HG03571 (cell line): ENCODE measurements at regions not wholly inside any gene's neighbourhood (a gene's known extent, or its start where the extent isn't known, plus 50 kb on each side); places are given as distances from the start of the nearest gene placed in this dataset.
A peak's percentile ranks its signal among the peaks of the same experiment; 100 is the strongest.

Experiments used
- ATAC-seq: cut with Tn5 transposase; IDR thresholded peaks from one replicate; pipeline ENCODE4 v1.9.1; 2021; ENCODE audit not compliant: unreplicated experiment

GRCh38 chr2:196248467-196249094 is 77.2 kb upstream of the STK17B start:
- ATAC-seq, result no peak

GRCh38 chr2:196249171-196249570 is 77.8 kb upstream of the STK17B start:
- ATAC-seq, result no peak

DNA sequence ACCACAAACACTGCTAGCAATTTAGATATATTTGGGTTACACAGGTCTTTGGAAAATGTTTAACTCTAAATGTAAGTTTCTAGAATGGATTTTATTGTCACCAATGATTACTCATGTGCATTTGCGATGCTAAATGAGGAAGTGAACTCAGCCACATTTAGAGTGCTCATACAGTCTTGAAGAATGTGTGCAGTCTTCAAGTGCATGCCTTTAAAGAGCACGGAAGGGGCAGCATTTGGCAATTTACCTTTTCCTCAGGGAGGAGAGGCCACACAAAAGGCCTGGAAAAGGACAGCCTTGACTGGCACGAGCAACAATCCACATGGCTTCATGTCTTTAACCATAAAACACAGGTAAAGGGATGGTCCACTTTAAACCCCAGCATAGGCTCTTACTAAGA is 78.5 kb upstream of the STK17B start:
- ATAC-seq, result peak; percentile 84

GRCh38 chr2:196251132-196251531 is 79.8 kb upstream of the STK17B start:
- no peak for ATAC-seq

DNA sequence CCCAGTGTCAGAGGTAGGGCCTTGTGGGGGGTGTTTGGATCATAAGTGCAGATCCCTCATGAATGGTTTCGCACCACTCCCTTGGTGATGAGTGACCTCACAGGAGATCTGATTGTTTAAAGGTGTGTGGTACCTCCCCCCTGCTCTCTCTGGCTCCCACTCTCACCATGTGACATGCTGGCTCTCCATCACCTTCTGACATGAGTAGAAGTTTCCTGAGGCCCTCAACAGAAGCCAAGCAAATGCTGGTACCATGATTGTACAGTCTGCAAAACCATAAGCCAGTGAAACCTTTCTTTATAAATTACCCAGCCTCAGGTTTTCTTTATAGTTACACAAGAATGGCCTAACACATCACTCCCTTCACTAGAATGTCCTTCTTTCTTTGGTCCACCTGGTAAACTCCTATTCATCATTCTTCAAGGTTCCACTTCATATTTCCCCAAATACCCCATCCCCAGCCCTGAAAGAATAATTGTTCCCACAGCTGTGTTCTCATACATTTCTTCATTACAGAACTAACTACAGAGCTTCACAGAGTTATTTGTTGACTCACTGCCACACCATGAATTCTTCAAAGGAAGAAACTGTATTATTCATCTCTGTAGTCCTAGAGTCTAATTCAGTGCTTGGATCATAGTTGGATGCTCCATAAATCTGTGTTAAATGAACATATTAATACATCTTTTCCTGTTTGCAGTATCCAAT is 81.2 kb upstream of the STK17B start:
- no peak for ATAC-seq

DNA sequence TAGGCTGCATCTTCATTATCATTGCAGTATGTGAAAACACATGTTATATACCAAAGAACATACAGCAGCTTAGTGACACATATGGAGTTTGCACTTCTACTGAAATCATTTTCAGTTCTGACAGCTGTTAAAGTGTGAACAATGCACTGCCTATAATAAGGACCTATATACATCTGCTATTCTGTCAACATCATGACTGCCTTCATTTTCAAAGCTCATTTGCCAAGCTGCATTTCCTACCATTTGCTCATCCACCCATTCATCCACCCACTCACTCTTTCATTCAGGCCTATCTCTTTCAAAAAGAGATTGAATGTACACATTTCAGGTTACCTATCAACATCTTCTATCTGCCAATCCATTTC is 81.7 kb upstream of the STK17B start:
- ATAC-seq, result no peak

DNA sequence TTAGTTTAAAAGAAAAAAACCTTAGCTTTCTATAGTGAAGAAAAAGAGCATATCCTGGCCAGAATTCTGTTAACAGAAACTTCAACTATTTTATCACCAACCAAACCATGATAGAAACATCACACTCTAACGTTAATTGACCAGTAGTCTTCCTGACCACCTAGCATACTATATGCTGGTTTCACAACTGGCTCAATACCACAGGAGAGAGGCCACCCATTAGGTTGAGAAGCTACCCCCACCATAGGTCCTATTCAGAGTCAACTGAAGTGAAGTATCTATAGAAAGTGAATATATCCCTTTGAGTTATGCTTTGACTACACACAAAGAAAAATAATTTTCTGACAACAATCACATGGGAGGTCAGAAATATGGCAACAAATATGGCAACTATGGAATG is 85.2 kb upstream of the STK17B start:
- ATAC-seq, result no peak

DNA sequence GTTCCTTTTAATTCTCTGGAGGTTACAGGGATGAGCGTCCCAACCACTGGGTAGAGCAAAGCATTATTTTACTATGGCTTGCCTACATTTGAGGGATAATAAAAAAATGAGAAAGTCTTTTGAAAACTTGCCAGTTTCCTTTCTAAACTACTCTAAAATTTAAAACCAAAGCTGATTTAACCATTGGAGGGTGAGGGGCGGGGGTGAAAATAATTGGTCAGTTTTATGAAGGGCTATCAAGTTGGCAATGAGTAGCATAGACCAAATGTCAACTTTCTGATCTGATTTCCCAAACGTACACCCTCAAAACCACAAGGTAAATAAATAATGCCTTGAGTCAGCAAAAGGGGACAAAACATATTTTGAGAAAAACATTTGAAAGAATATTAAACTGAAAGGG is 85.7 kb upstream of the STK17B start:
- no peak for ATAC-seq

- no peak for ATAC-seq
Observed at GRCh38 chr2:196258407-196258806, 87.0 kb upstream of the STK17B start.

DNA sequence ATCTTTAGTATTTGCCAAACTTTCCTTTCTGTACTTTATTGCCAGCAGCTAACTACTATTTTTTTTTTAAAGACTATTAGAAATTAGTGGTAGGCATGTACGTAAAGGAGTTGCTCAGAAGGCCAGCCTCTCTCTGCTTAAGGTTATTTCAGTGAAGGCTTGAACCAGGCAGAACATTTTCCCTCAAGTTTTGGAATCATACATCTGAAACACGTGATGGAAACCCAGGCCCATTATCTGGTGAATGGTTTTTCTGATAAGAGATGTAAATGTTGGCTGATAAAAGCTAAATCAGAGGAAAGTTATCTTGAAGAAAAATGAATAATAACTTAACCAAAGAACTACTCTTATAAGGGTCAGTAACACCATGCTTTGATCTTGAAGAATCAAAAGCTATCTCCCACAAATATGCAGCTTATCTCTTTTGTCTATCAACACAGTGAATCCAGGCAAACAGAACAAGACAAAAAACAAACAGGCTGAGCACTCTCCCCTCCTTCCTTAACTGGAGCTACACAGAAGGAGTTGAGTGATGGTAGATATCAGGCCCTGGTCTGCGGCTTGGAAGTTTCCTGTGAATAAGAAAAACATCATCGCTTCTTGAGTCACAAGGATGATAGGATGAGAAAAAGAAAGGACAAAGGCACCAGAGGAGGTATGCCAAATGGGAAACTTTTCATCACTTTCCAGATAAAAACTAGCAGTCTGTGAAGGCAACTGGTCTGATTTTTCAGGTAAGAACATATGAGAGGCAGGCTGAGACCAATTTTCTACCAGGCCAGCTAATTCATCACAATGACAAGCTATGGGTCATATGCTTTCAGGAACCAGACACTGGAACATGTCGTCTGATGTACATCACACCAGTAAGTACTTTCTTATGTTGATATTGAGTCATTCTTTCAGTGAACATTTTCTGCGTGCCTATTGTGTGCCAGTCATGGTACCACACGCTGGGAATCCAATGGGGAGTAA is 88.4 kb upstream of the STK17B start:
- no peak for ATAC-seq

DNA sequence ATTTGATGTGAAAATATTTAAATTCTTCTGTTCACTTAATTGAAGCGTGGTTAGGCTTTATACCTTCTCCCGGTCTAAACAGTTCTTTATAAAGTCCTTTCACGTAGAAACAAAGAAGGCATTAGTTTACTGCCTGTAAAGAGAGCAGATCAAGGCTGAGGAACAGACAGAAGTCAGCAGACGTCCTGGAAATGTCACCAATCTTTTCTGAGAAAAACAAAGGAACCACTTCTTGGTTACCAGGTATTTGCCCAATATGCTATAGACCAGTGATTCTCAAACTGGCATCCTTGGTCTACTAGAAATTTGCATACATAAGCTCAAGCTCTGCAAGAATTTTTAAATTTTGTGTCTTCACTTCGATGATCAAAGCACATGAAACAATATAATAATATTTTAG is 89.2 kb upstream of the STK17B start:
- ATAC-seq, result no peak

DNA sequence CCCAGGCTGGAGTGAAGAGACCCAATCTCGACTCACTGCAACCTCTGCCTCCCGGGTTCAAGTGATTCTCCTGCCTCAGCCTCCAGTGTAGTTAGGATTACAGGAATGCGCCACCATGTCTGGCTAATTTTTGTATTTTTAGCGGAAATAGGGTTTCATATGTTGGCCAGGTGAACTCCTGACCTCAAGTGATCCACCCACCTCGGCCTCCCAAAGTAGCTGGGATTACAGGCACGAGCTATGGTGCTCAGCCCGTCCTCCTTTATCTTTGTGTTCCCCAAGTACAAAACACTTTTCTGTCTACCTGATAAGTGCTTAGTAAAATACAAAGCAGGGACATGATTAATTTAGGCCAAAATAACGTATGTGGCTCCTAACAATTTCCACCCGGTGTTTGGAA is 91.2 kb upstream of the STK17B start:
- no peak for ATAC-seq

DNA sequence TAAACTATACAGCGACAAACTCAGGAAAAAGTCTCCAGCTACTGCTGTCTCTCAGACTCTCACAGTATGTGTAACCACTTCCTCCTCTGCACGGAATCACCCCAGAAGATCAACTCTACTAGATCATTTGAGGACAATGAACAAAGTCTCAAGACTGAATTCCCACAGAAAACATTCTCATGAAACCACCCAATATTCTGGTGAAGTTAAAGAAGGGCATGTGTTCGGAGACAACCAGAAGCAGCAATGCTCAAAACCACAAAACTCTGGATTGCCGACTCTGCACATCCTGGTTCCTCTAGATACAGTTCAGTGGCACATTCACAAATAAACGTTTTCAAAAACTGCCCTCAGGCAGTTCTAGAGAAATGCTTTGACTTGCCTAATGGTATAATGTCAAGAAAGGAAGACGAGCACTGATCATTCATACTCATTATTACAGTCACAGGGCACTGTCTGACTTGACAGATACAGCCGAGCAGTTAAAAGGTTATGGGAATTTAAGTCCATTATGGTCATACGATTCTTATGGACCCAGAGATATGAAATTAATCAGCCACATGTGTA is 91.9 kb upstream of the STK17B start:
- ATAC-seq, result peak; percentile 94

- ATAC-seq, result no peak
Observed at GRCh38 chr2:196266351-196266750, 95.0 kb upstream of the STK17B start.

GRCh38 chr2:196266855-196267254 is 95.5 kb upstream of the STK17B start:
- ATAC-seq, result no peak

GRCh38 chr2:196268025-196268424 is 96.6 kb upstream of the STK17B start:
- no peak for ATAC-seq

- ATAC-seq, result peak; percentile 46
Observed at GRCh38 chr2:196268538-196269338, 97.4 kb upstream of the STK17B start.

- no peak for ATAC-seq
Observed at GRCh38 chr2:196271795-196272194, 100.4 kb upstream of the STK17B start.

- no peak for ATAC-seq
Observed at GRCh38 chr2:196274387-196274809, 103.0 kb upstream of the STK17B start.

DNA sequence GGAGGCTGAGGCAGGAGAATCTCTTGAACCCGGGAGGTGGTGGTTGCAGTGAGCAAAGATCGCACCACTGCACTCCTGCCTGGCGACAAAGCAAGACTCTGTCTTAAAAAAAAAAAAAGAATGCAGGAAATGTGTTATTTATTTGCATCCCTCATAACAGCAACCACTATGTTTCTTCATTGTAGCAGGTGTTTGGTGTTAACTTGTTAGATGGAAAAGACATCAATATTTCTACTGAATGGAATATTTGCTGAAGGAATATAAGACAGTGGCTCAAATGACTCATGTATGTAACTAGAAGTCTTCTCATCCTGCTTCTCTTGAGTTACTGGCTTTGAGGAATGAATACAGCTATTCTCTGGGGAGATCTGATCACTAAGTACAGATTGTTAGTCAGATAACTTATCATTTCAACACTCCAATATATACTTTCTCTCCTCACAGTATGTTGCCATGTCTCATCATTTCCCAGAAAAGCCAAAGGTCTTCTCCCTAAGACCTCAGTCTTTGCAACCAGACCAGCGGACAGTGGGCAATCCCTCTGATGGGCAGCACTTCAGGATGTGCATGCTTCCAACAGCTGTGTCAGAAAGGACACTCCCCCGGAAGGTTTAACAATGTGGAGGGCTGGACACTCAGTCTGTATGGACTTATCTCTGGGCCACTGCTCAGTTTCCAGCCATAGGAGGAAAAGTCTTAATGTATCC is 104.4 kb upstream of the STK17B start:
- ATAC-seq, result no peak
